Esophagus muscularis mucosa (tissue), 3 donors: ENCODE measurements at regions not wholly inside any gene's neighbourhood (a gene's known extent, or its start where the extent isn't known, plus 50 kb on each side); places are given as distances from the start of the nearest gene placed in this dataset.

Source experiments
- CTCF ChIP-seq, 3 experiments: fragments of 200-600 bp in 2 of 3; fragments of 450-650 bp in 1 of 3; sonication (generic) in 2 of 3; IDR thresholded peaks; one replicate each; pipeline ENCODE4 v1.5.1; 2017 to 2019; ENCODE audit warnings: antibody characterized with exemption in 3 of 3, mild to moderate bottlenecking in 2 of 3, moderate library complexity in 1 of 3
- POLR2A ChIP-seq: fragments of 450-650 bp; IDR thresholded peaks from one replicate; pipeline ENCODE4 v1.6.1; 2017; ENCODE audit warnings: antibody characterized with exemption, moderate library complexity, mild to moderate bottlenecking, low read depth

GRCh38 chr4:157837071-157837703 lies 335.6 kb downstream of the GASK1B start:
- TF ChIP-seq POLR2A = no peak
- no peak for TF ChIP-seq CTCF (IDR thresholded peaks at IDR 0.05)
